Progenitor cell of endocrine pancreas (in vitro differentiated cells): ENCODE measurements at regions not wholly inside any gene's neighbourhood (a gene's known extent, or its start where the extent isn't known, plus 50 kb on each side); places are given as distances from the start of the nearest gene placed in this dataset.

Experiments used
- DNase-seq: peaks from one replicate; pipeline ENCODE4 v3.0.0; 2021; ENCODE audit warnings: low spot score; ENCODE audit not compliant: unreplicated experiment
- H3K27ac Mint-ChIP-seq: 2 replicates; pipeline ENCODE4 v1.8.0; 2021; ENCODE audit warnings: mild to moderate bottlenecking, moderate library complexity, mixed read lengths
- H3K27me3 Mint-ChIP-seq: 2 replicates; pipeline ENCODE4 v1.8.0; 2021; ENCODE audit warnings: mixed read lengths
- H3K36me3 Mint-ChIP-seq: 2 replicates; pipeline ENCODE4 v1.8.0; 2022; ENCODE audit warnings: mixed read lengths; ENCODE audit not compliant: insufficient read depth
- H3K4me1 Mint-ChIP-seq: 2 replicates; pipeline ENCODE4 v1.8.0; 2021; ENCODE audit warnings: low read depth, mixed read lengths
- H3K4me3 Mint-ChIP-seq: 2 replicates; pipeline ENCODE4 v1.8.0; 2021; ENCODE audit warnings: low read depth, mild to moderate bottlenecking, moderate library complexity, mixed read lengths
- H3K9me3 Mint-ChIP-seq: 2 replicates; pipeline ENCODE4 v1.8.0; 2021; ENCODE audit warnings: low read depth, mixed read lengths
- TF ChIP-seq, protein P1 (sequence below): fragments of 200-600 bp; sonication (generic); IDR thresholded peaks from one replicate; pipeline ENCODE4 v1.5.0; 2021; ENCODE audit warnings: antibody characterized with exemption, mild to moderate bottlenecking; ENCODE audit not compliant: unreplicated experiment

DNA sequence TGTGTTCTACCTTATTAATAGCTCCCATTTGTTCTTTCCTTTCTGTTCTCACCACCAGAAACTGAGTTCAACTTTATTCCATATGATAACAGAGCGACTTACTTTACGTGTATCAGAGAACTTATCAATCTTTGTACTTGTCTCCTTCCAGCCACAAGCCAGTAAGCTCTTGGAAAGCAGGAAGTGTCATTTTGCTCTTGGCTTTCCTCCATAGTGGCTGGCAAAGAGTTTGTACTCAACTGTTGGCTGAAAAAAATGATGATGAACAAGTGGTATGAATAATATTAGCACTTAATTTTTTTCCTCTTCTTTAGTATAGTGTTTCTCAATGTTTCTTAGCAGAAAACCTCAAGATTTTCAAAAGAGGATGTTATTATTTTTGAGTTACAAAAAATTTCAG lies 182.4 kb upstream of the TOM1L1 start:
- H3K27ac Mint-ChIP-seq: no peak overlapping the region
- DNase-seq: no peak
- no peaks in the 10 kb centered on the region for H3K4me1 Mint-ChIP-seq
- H3K9me3 Mint-ChIP-seq: peaks cover 7% of the 10 kb centered on the region
- H3K4me3 Mint-ChIP-seq: no peak overlapping the region
- no peaks in the 10 kb centered on the region for H3K36me3 Mint-ChIP-seq
- TF ChIP-seq, protein P1, sequence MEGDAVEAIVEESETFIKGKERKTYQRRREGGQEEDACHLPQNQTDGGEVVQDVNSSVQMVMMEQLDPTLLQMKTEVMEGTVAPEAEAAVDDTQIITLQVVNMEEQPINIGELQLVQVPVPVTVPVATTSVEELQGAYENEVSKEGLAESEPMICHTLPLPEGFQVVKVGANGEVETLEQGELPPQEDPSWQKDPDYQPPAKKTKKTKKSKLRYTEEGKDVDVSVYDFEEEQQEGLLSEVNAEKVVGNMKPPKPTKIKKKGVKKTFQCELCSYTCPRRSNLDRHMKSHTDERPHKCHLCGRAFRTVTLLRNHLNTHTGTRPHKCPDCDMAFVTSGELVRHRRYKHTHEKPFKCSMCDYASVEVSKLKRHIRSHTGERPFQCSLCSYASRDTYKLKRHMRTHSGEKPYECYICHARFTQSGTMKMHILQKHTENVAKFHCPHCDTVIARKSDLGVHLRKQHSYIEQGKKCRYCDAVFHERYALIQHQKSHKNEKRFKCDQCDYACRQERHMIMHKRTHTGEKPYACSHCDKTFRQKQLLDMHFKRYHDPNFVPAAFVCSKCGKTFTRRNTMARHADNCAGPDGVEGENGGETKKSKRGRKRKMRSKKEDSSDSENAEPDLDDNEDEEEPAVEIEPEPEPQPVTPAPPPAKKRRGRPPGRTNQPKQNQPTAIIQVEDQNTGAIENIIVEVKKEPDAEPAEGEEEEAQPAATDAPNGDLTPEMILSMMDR: no peak
- H3K27me3 Mint-ChIP-seq: no peaks in the 10 kb centered on the region

DNA sequence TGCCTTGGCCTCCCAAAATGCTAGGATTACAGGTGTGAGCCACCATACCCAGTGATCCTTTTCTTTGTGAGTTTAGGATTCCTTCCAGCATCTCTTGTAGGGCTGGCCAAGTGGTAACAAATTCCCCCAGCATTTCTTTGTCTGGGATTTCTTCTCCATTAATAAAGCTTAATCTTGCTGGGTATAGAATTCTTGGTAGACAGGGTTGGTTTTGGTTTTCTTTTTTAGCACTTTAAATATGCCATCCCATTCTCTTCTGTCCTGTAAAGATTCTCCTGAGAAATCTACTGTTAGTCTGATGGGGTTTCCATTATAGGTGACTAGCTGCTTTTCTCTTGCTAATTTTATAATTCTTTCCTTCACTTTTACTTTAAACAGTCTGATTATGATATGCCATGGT lies 173.0 kb upstream of the TOM1L1 start:
- no peak overlapping the region for H3K4me3 Mint-ChIP-seq
- TF ChIP-seq, protein P1: no peak
- H3K27ac Mint-ChIP-seq: no peak overlapping the region
- peaks cover 57% of the 10 kb centered on the region for H3K9me3 Mint-ChIP-seq
- H3K36me3 Mint-ChIP-seq: no peaks in the 10 kb centered on the region
- H3K27me3 Mint-ChIP-seq: no peaks in the 10 kb centered on the region
- H3K4me1 Mint-ChIP-seq: no peaks in the 10 kb centered on the region
- DNase-seq: no peak

DNA sequence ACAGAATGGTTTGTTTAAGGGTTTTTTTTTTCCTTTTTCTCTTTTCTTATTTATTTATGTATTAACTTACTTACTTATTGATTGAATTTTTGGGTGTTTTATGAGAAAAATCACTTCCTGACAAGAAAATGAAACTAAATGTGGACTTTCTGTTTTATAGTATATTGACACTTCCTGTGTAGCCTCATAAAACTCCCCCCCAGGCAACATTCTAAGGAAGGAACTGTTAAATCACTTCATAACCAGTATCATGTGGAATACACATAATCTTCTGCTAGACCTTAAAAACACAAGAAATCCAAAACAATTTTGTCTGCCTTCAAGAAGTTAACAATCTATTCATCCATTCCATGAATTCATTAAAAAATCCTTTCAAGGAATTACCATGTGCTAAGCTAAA lies 164.1 kb upstream of the TOM1L1 start:
- no peaks in the 10 kb centered on the region for H3K27me3 Mint-ChIP-seq
- H3K36me3 Mint-ChIP-seq: no peaks in the 10 kb centered on the region
- DNase-seq: no peak
- H3K27ac Mint-ChIP-seq: no peak overlapping the region
- no peak overlapping the region for H3K4me3 Mint-ChIP-seq
- H3K9me3 Mint-ChIP-seq: peaks cover 8% of the 10 kb centered on the region
- H3K4me1 Mint-ChIP-seq: no peaks in the 10 kb centered on the region
- TF ChIP-seq, protein P1: no peak

DNA sequence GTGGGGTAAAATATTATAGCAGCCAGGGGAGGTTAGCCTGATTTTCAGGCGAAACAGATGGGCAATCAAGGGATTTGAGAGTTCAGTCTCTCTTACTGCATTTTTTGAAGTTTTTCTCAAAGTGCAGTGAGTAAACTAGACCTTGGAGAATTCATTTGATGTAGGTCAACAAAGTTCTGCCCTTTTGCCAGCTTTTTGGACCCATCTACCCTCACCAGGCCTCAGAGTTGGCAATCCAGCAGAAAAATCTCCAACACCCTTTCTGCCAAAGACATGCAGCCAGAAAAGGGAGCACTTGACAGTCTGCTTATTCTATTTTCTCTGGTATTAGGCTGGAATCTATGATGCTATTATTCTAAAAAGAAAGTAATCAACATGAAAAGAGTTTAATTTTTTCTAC lies 162.2 kb upstream of the TOM1L1 start:
- Mint-ChIP-seq H3K36me3 (no peaks in the 10 kb centered on the region), H3K9me3 (no peaks in the 10 kb centered on the region), H3K4me3 (no peak overlapping the region), H3K27me3 (no peaks in the 10 kb centered on the region), H3K27ac (no peak overlapping the region), H3K4me1 (no peaks in the 10 kb centered on the region)
- no peak for DNase-seq
- TF ChIP-seq, protein P1: no peak

DNA sequence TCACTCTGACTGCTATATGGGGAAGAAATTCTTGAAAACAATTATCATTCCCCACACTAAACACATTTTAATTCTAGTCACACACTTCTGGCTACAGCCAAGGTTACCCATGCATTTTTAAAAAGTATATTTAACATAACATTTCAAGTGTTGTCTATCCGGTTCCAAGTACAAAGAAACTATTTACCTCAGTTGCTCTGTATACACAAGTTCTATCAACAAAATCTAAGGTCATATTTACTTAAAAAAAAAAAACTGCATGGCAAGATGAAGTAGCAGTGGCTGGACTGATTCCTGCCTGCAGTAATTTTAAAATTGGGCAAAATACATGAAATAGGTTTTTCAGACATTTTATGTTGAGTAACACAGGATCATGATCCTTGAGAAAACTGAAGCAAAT lies 155.9 kb upstream of the TOM1L1 start:
- Mint-ChIP-seq H3K4me3 (no peak overlapping the region), H3K27ac (no peak overlapping the region), H3K9me3 (peaks cover 34% of the 10 kb centered on the region), H3K4me1 (no peaks in the 10 kb centered on the region), H3K27me3 (no peaks in the 10 kb centered on the region), H3K36me3 (peaks cover 3% of the 10 kb centered on the region)
- TF ChIP-seq, protein P1: no peak
- no peak for DNase-seq
